Fibroblast of lung (primary cell): ENCODE measurements at regions not wholly inside any gene's neighbourhood (a gene's known extent, or its start where the extent isn't known, plus 50 kb on each side); places are given as distances from the start of the nearest gene placed in this dataset.

Experiments
- DNase-seq, 2 donors: peaks; one replicate each; pipeline versions ENCODE4 v3.0.0 to v3.0.0-alpha.2; 2010; ENCODE audit warnings: low read depth in 2 of 2
- H2AFZ ChIP-seq: 2 replicates; pipeline ENCODE4 v1.5.1; 2012; ENCODE audit warnings: low read length, control low read depth, inconsistent platforms
- H3K27ac ChIP-seq: 2 replicates; pipeline ENCODE4 v1.5.1; 2011; ENCODE audit warnings: low read length, control low read depth; ENCODE audit not compliant: insufficient read depth
- H3K27me3 ChIP-seq: 2 replicates; pipeline ENCODE4 v1.5.1; 2011; ENCODE audit warnings: mild to moderate bottlenecking, low read length; ENCODE audit not compliant: control insufficient read depth, insufficient read depth
- H3K36me3 ChIP-seq: 2 replicates; pipeline ENCODE4 v1.5.1; 2011; ENCODE audit warnings: low read length; ENCODE audit not compliant: control insufficient read depth, insufficient read depth
- H3K4me1 ChIP-seq: 2 replicates; pipeline ENCODE4 v1.5.1; 2011; ENCODE audit warnings: low read length; ENCODE audit not compliant: control insufficient read depth, insufficient read depth; ENCODE audit errors: extremely low read depth
- H3K4me2 ChIP-seq: 2 replicates; pipeline ENCODE4 v1.5.1; 2011; ENCODE audit warnings: low read length, control low read depth; ENCODE audit not compliant: insufficient read depth; ENCODE audit errors: extremely low read depth
- H3K4me3 ChIP-seq, 4 experiments: fragments of 200-600 bp in 1 of 4; sonication (generic) in 1 of 4; replicated peaks in 1 of 4; 2 replicates each; pipeline ENCODE4 v1.5.1; 2011 to 2016; ENCODE audit warnings: low read length in 4 of 4, low read depth in 3 of 4, mild to moderate bottlenecking in 3 of 4, control low read depth in 2 of 4, inconsistent platforms in 1 of 4, mixed read lengths in 1 of 4; ENCODE audit not compliant: insufficient read depth in 1 of 4; ENCODE audit errors: control extremely low read depth in 1 of 4
- H3K79me2 ChIP-seq: 2 replicates; pipeline ENCODE4 v1.5.1; 2012; ENCODE audit warnings: mild to moderate bottlenecking, low read length, inconsistent platforms; ENCODE audit not compliant: control insufficient read depth, insufficient read depth
- H3K9ac ChIP-seq: 2 replicates; pipeline ENCODE4 v1.5.1; 2011; ENCODE audit warnings: mild to moderate bottlenecking, low read length, control low read depth; ENCODE audit not compliant: insufficient read depth
- H3K9me3 ChIP-seq: 2 replicates; pipeline ENCODE4 v1.5.1; 2012; ENCODE audit warnings: low read depth, low read length; ENCODE audit not compliant: control insufficient read depth, insufficient read depth
- H4K20me1 ChIP-seq: 2 replicates; pipeline ENCODE4 v1.5.1; 2011; ENCODE audit warnings: low read length; ENCODE audit not compliant: control insufficient read depth, insufficient read depth; ENCODE audit errors: extremely low read depth
- EZH2 ChIP-seq: IDR thresholded peaks from 2 replicates; pipeline ENCODE4 v1.5.1; 2012; ENCODE audit warnings: low read length, control low read depth, mild to moderate bottlenecking; ENCODE audit errors: missing control alignments
- TF ChIP-seq, protein P1 (sequence below), 2 donors: IDR thresholded peaks in 1 of 2; conservative IDR thresholded peaks in 1 of 2; 1 replicate in 1 of 2; 2 replicates in 1 of 2; pipeline ENCODE4 v1.5.1; 2011 to 2012; ENCODE audit warnings: low read length in 2 of 2, control low read depth in 1 of 2, inconsistent platforms in 1 of 2, low read depth in 1 of 2, mild to moderate bottlenecking in 1 of 2

- no peaks in the 10 kb centered on the region for H3K36me3 ChIP-seq
- no peak for TF ChIP-seq EZH2
- TF ChIP-seq, protein P1, sequence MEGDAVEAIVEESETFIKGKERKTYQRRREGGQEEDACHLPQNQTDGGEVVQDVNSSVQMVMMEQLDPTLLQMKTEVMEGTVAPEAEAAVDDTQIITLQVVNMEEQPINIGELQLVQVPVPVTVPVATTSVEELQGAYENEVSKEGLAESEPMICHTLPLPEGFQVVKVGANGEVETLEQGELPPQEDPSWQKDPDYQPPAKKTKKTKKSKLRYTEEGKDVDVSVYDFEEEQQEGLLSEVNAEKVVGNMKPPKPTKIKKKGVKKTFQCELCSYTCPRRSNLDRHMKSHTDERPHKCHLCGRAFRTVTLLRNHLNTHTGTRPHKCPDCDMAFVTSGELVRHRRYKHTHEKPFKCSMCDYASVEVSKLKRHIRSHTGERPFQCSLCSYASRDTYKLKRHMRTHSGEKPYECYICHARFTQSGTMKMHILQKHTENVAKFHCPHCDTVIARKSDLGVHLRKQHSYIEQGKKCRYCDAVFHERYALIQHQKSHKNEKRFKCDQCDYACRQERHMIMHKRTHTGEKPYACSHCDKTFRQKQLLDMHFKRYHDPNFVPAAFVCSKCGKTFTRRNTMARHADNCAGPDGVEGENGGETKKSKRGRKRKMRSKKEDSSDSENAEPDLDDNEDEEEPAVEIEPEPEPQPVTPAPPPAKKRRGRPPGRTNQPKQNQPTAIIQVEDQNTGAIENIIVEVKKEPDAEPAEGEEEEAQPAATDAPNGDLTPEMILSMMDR (conservative IDR thresholded peaks at IDR 0.05 in 1 of 2, IDR thresholded peaks at IDR 0.05 in 1 of 2; ENCODE audit: low read depth in 1 of 2, low read length in 2 of 2), result no peak
- H3K4me2 ChIP-seq, result no peak overlapping the region
- H3K4me3 ChIP-seq, result no peak overlapping the region
- H3K9me3 ChIP-seq, result no peaks in the 10 kb centered on the region
- no peak overlapping the region for H3K9ac ChIP-seq
- no peaks in the 10 kb centered on the region for H3K4me1 ChIP-seq
- no peaks in the 10 kb centered on the region for H3K79me2 ChIP-seq
- H4K20me1 ChIP-seq, result no peaks in the 10 kb centered on the region
- H3K27me3 ChIP-seq, result no peaks in the 10 kb centered on the region
- H3K27ac ChIP-seq, result no peak overlapping the region
- no peak overlapping the region for H2AFZ ChIP-seq
- DNase-seq, result no peak
Observed at GRCh38 chr2:11932048-11932512, 185.6 kb downstream of the LPIN1 start.

DNA sequence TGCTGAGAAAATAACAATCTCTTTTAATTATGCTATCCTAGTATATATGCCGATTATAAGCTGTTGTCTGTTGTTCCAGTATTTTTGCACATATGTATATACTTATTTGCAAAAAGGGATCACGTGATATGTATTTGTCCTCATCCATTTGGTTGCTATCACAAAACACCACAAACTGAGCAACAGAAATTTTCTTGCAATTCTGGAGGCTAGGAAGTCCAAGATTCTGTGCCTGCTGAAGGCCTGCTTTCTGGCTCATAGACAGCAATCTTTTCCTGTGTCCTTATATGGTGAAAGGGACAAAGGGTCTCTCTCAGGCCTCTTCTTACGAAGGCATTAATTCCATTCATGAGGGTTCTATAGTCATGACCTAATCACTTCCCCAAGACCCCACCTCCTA lies 186.5 kb downstream of the LPIN1 start:
- no peak overlapping the region for H3K4me3 ChIP-seq
- H3K9ac ChIP-seq, result no peak overlapping the region
- H3K9me3 ChIP-seq, result no peaks in the 10 kb centered on the region
- DNase-seq, result peak in 1 of 2 donors; percentile 70
- no peaks in the 10 kb centered on the region for H4K20me1 ChIP-seq
- H3K4me2 ChIP-seq, result no peak overlapping the region
- H3K79me2 ChIP-seq, result no peaks in the 10 kb centered on the region
- no peak overlapping the region for H2AFZ ChIP-seq
- TF ChIP-seq, protein P1 (conservative IDR thresholded peaks at IDR 0.05 in 1 of 2, IDR thresholded peaks at IDR 0.05 in 1 of 2; ENCODE audit: low read depth in 1 of 2, low read length in 2 of 2), result no peak
- no peak for TF ChIP-seq EZH2
- H3K36me3 ChIP-seq, result no peaks in the 10 kb centered on the region
- H3K27ac ChIP-seq, result no peak overlapping the region
- no peaks in the 10 kb centered on the region for H3K27me3 ChIP-seq
- no peaks in the 10 kb centered on the region for H3K4me1 ChIP-seq

- H2AFZ ChIP-seq, result no peak overlapping the region
- H3K79me2 ChIP-seq, result no peaks in the 10 kb centered on the region
- no peak overlapping the region for H3K27ac ChIP-seq
- DNase-seq, result no peak
- no peaks in the 10 kb centered on the region for H3K9me3 ChIP-seq
- no peaks in the 10 kb centered on the region for H3K27me3 ChIP-seq
- no peaks in the 10 kb centered on the region for H4K20me1 ChIP-seq
- TF ChIP-seq, protein P1 (conservative IDR thresholded peaks at IDR 0.05 in 1 of 2, IDR thresholded peaks at IDR 0.05 in 1 of 2; ENCODE audit: low read depth in 1 of 2, low read length in 2 of 2), result no peak
- no peak for TF ChIP-seq EZH2
- H3K4me3 ChIP-seq, result no peak overlapping the region
- H3K4me2 ChIP-seq, result no peak overlapping the region
- no peaks in the 10 kb centered on the region for H3K36me3 ChIP-seq
- H3K9ac ChIP-seq, result no peak overlapping the region
- no peaks in the 10 kb centered on the region for H3K4me1 ChIP-seq
Observed at GRCh38 chr2:11933854-11934253, 187.4 kb downstream of the LPIN1 start.
